ENCODE measurements at regions not wholly inside any gene's neighbourhood (a gene's known extent, or its start where the extent isn't known, plus 50 kb on each side); places are given as distances from the start of the nearest gene placed in this dataset.

- TF ChIP-seq CTCF (IDR thresholded peaks at IDR 0.05) (no peak), ATF1 (CRISPR knock-in tag; IDR thresholded peaks at IDR 0.05) (no peak), ZNF138 (CRISPR knock-in tag; conservative IDR thresholded peaks at IDR 0.05) (no peak), MYBL2 (CRISPR knock-in tag; IDR thresholded peaks at IDR 0.05) (no peak), ATF3 (CRISPR knock-in tag; conservative IDR thresholded peaks at IDR 0.05) (no peak), PRRX2 (CRISPR knock-in tag; IDR thresholded peaks at IDR 0.05) (no peak), ZNF121 (CRISPR knock-in tag; IDR thresholded peaks at IDR 0.05) (no peak)
Measured at GRCh38 chr16:50974438-50975036, 176.5 kb downstream of the SALL1 start.

Data from WTC11 (cell line).